ENCODE measurements at regions not wholly inside any gene's neighbourhood (a gene's known extent, or its start where the extent isn't known, plus 50 kb on each side); places are given as distances from the start of the nearest gene placed in this dataset.

GRCh38 chr9:80218328-80218727 is 646.6 kb downstream of the TLE4 start:
- no peak for DNase-seq (ENCODE audit: low spot score)

- DNase-seq (ENCODE audit: low spot score), result no peak
These were observed 641.8 kb downstream of the TLE4 start for GRCh38 chr9:80213613-80214012.

GRCh38 chr9:80208696-80209095 is 636.9 kb downstream of the TLE4 start:
- no peak for DNase-seq (ENCODE audit: low spot score)

GRCh38 chr9:80204054-80204453 is 632.3 kb downstream of the TLE4 start:
- DNase-seq (ENCODE audit: low spot score), result no peak

- DNase-seq (ENCODE audit: low spot score), result no peak
These were observed 625.9 kb downstream of the TLE4 start for GRCh38 chr9:80197661-80198060.

- DNase-seq (ENCODE audit: low spot score), result no peak
These were observed 619.3 kb downstream of the TLE4 start for GRCh38 chr9:80191108-80191507.

GRCh38 chr9:80188579-80188978 is 616.8 kb downstream of the TLE4 start:
- no peak for DNase-seq (ENCODE audit: low spot score)

- DNase-seq (ENCODE audit: low spot score), result no peak
These were observed 613.5 kb downstream of the TLE4 start for GRCh38 chr9:80185112-80185738.

GRCh38 chr9:80177949-80178480 is 606.2 kb downstream of the TLE4 start:
- DNase-seq (ENCODE audit: low spot score), result no peak

GRCh38 chr9:80175286-80176150 is 603.8 kb downstream of the TLE4 start:
- DNase-seq (ENCODE audit: low spot score), result peak; percentile 37

- no peak for DNase-seq (ENCODE audit: low spot score)
These were observed 592.1 kb downstream of the TLE4 start for GRCh38 chr9:80163889-80164288.

GRCh38 chr9:80158554-80159170 is 586.9 kb downstream of the TLE4 start:
- DNase-seq (ENCODE audit: low spot score), result no peak

- DNase-seq (ENCODE audit: low spot score), result no peak
These were observed 586.4 kb downstream of the TLE4 start for GRCh38 chr9:80158131-80158530.

GRCh38 chr9:80157561-80157983 is 585.8 kb downstream of the TLE4 start:
- DNase-seq (ENCODE audit: low spot score), result no peak

GRCh38 chr9:80156756-80157472 is 585.1 kb downstream of the TLE4 start:
- no peak for DNase-seq (ENCODE audit: low spot score)

GRCh38 chr9:80156262-80156661 is 584.5 kb downstream of the TLE4 start:
- DNase-seq (ENCODE audit: low spot score), result no peak

- DNase-seq (ENCODE audit: low spot score), result no peak
These were observed 576.1 kb downstream of the TLE4 start for GRCh38 chr9:80147866-80148265.

- DNase-seq (ENCODE audit: low spot score), result no peak
These were observed 574.7 kb downstream of the TLE4 start for GRCh38 chr9:80146466-80146865.

- no peak for DNase-seq (ENCODE audit: low spot score)
These were observed 573.1 kb downstream of the TLE4 start for GRCh38 chr9:80144856-80145255.

- DNase-seq (ENCODE audit: low spot score), result no peak
These were observed 572.6 kb downstream of the TLE4 start for GRCh38 chr9:80144406-80144805.

- no peak for DNase-seq (ENCODE audit: low spot score)
These were observed 572.1 kb downstream of the TLE4 start for GRCh38 chr9:80143899-80144298.

- no peak for DNase-seq (ENCODE audit: low spot score)
These were observed 562.7 kb downstream of the TLE4 start for GRCh38 chr9:80134487-80134886.

Data from pons (tissue), 1 donor.